SK-N-SH treated with all-trans-retinoic acid at 6 μM for 48 hours (cell line): ENCODE measurements at regions not wholly inside any gene's neighbourhood (a gene's known extent, or its start where the extent isn't known, plus 50 kb on each side); places are given as distances from the start of the nearest gene placed in this dataset.

Source experiments
- ATAC-seq: fragments of 200-7000 bp; cut with Tn5 transposase; 3 replicates; pipeline ENCODE4 v1.9.1; 2020; ENCODE audit warnings: mild to moderate bottlenecking, moderate library complexity
- ARNTL ChIP-seq: fragments of 450-650 bp; formaldehyde crosslinking; IDR thresholded peaks from 2 replicates; pipeline ENCODE4 v1.5.0; 2020; ENCODE audit warnings: low read depth, mild to moderate bottlenecking, moderate library complexity, borderline replicate concordance
- BACH2 ChIP-seq: fragments of 250-450 bp; sonication (Bioruptor Pico); IDR thresholded peaks from 2 replicates; pipeline ENCODE4 v1.9.0; 2021; ENCODE audit warnings: mild to moderate bottlenecking, borderline replicate concordance
- CREB5 ChIP-seq: fragments of 250-450 bp; sonication (Bioruptor Pico); IDR thresholded peaks from 2 replicates; pipeline ENCODE4 v1.5.1; 2020; ENCODE audit warnings: low read depth, mild to moderate bottlenecking, moderate library complexity
- CSDC2 ChIP-seq: fragments of 250-450 bp; sonication (Bioruptor Pico); IDR thresholded peaks from 2 replicates; pipeline ENCODE4 v1.5.0; 2020; ENCODE audit warnings: mild to moderate bottlenecking, moderate library complexity
- ESRRG ChIP-seq: fragments of 250-450 bp; sonication (Bioruptor Pico); IDR thresholded peaks from 2 replicates; pipeline ENCODE4 v1.6.1; 2021; ENCODE audit warnings: mild to moderate bottlenecking
- GLIS3 ChIP-seq: fragments of 250-450 bp; sonication (Bioruptor Pico); IDR thresholded peaks from 2 replicates; pipeline ENCODE4 v1.5.0; 2020; ENCODE audit warnings: mild to moderate bottlenecking, moderate library complexity
- OSR1 ChIP-seq: fragments of 250-450 bp; sonication (Bioruptor Pico); IDR thresholded peaks from 2 replicates; pipeline ENCODE4 v1.8.0; 2022; ENCODE audit warnings: moderate library complexity, mild to moderate bottlenecking, inconsistent platforms
- PATZ1 ChIP-seq: fragments of 250-450 bp; sonication (Bioruptor Pico); IDR thresholded peaks from 2 replicates; pipeline ENCODE4 v1.8.0; 2020; ENCODE audit warnings: mild to moderate bottlenecking, moderate library complexity, borderline replicate concordance
- PPARA ChIP-seq: fragments of 250-450 bp; sonication (Bioruptor Pico); IDR thresholded peaks from 2 replicates; pipeline ENCODE4 v1.5.0; 2020; ENCODE audit warnings: mild to moderate bottlenecking, borderline replicate concordance
- RARB ChIP-seq: fragments of 250-450 bp; sonication (Bioruptor Pico); IDR thresholded peaks from 2 replicates; pipeline ENCODE4 v1.8.0; 2021; ENCODE audit warnings: mild to moderate bottlenecking, moderate library complexity
- SNAI2 ChIP-seq: fragments of 250-450 bp; sonication (Bioruptor Pico); IDR thresholded peaks from 2 replicates; pipeline ENCODE4 v1.5.0; 2020; ENCODE audit warnings: mild to moderate bottlenecking, moderate library complexity
- TCF4 ChIP-seq: fragments of 250-450 bp; sonication (Bioruptor Pico); IDR thresholded peaks from 2 replicates; pipeline ENCODE4 v1.8.0; 2021; ENCODE audit warnings: mild to moderate bottlenecking, moderate library complexity, borderline replicate concordance
- TOX ChIP-seq: fragments of 250-450 bp; sonication (Bioruptor Pico); IDR thresholded peaks from 2 replicates; pipeline ENCODE4 v1.8.0; 2021; ENCODE audit warnings: mild to moderate bottlenecking, moderate library complexity, borderline replicate concordance
- ZC3H10 ChIP-seq: fragments of 250-450 bp; sonication (Bioruptor Pico); IDR thresholded peaks from 2 replicates; pipeline ENCODE4 v1.5.1; 2021; ENCODE audit warnings: mild to moderate bottlenecking, moderate library complexity
- ZFP3 ChIP-seq: fragments of 250-450 bp; sonication (Bioruptor Pico); IDR thresholded peaks from 2 replicates; pipeline ENCODE4 v1.5.0; 2020; ENCODE audit warnings: mild to moderate bottlenecking, moderate library complexity
- ZFP30 ChIP-seq: fragments of 450-650 bp; formaldehyde crosslinking; IDR thresholded peaks from 2 replicates; pipeline ENCODE4 v1.5.0; 2022; ENCODE audit warnings: mild to moderate bottlenecking, moderate library complexity
- ZNF565 ChIP-seq: fragments of 450-650 bp; formaldehyde crosslinking; conservative IDR thresholded peaks from 2 replicates; pipeline ENCODE4 v1.5.0; 2020; ENCODE audit warnings: low read depth, mild to moderate bottlenecking, moderate library complexity
- ZNF70 ChIP-seq: fragments of 450-650 bp; formaldehyde crosslinking; IDR thresholded peaks from 2 replicates; pipeline ENCODE4 v1.5.0; 2020; ENCODE audit warnings: mild to moderate bottlenecking, moderate library complexity
- TF ChIP-seq, protein P1 (sequence below): fragments of 250-450 bp; sonication (Bioruptor Pico); IDR thresholded peaks from 2 replicates; pipeline ENCODE4 v1.5.0; 2020; ENCODE audit warnings: mild to moderate bottlenecking, moderate library complexity
- TF ChIP-seq, protein P2 (sequence below): fragments of 250-450 bp; sonication (Bioruptor Pico); IDR thresholded peaks from 2 replicates; pipeline ENCODE4 v1.8.0; 2021; ENCODE audit warnings: low read depth, mild to moderate bottlenecking, moderate library complexity, borderline replicate concordance
- TF ChIP-seq, protein P3 (sequence below): fragments of 250-450 bp; sonication (Bioruptor Pico); IDR thresholded peaks from 2 replicates; pipeline ENCODE4 v1.5.1; 2021; ENCODE audit warnings: mild to moderate bottlenecking, moderate library complexity

DNA sequence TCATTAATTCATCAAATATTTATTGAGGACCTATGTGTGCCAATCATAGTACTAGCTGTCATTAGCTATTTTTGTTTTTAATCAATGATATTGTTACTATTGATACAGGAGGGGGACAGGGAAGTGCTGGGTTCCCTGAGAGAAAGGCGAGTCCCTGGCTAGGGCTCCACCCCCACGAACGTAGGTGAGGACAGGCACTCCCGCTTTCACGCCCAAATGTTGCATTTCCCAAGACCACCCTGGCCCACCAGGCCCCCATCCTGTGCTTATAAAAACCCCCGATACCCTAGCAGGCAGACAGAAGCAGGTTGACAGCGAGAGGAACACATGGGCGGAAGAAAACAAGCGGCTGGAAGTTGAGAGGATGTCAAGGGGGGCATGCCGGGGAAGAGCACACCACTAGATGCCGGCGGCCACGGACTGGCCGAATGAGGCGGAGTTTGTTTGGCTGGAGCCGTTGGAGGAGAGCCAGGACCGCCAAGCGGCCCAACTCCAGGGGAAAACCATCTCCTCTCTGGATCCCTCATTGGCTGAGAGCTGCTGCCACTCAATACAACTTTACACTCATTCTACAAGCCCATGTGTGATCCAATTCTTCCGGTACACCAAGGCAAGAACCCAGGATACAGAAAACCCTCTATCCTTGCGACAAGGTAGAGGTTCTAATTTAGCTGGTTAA, 798.7 kb upstream of the SEMA6D start:
- ATAC-seq: no peak
- TF ChIP-seq ZNF565 (CRISPR knock-in tag) (no peak), ZNF70 (no peak)

GRCh38 chr15:46921891-46922290, 795.4 kb upstream of the SEMA6D start:
- no peak for ATAC-seq
- TF ChIP-seq TCF4 (CRISPR knock-in tag) (no peak), SNAI2 (no peak), CSDC2 (CRISPR knock-in tag) (no peak)

DNA sequence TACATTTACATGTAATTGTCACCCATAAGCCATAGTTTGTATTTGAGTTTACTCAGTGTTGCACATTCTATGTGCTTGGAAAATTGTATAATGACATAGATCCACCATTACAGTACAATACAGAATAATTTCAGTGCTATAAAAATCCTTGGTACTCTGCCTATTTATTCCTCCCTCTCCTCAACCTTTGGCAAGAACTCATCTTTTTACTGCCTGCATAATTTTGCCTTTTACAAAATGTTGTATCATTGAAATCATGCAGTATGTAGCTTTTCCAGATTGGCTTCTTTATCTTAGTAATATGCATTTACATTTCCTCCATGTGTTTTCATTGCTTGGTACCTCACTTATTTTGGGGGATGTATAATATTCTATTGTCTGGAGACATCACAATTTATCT, 786.9 kb upstream of the SEMA6D start:
- ATAC-seq: no peak
- no peak for TF ChIP-seq CREB5 (CRISPR knock-in tag)
- TF ChIP-seq PPARA (CRISPR knock-in tag): no peak
- TF ChIP-seq OSR1 (CRISPR knock-in tag): no peak
- TF ChIP-seq PATZ1 (CRISPR knock-in tag): no peak
- no peak for TF ChIP-seq TCF4 (CRISPR knock-in tag)
- TF ChIP-seq RARB (CRISPR knock-in tag): no peak
- TF ChIP-seq TOX (CRISPR knock-in tag): no peak
- no peak for TF ChIP-seq ARNTL (CRISPR knock-in tag)
- TF ChIP-seq ESRRG (CRISPR knock-in tag): no peak
- no peak for TF ChIP-seq ZC3H10 (CRISPR knock-in tag)
- TF ChIP-seq ZFP30 (CRISPR knock-in tag): no peak
- no peak for TF ChIP-seq ZNF70
- no peak for TF ChIP-seq CSDC2 (CRISPR knock-in tag)
- TF ChIP-seq, all 23 proteins: peak for 0

DNA sequence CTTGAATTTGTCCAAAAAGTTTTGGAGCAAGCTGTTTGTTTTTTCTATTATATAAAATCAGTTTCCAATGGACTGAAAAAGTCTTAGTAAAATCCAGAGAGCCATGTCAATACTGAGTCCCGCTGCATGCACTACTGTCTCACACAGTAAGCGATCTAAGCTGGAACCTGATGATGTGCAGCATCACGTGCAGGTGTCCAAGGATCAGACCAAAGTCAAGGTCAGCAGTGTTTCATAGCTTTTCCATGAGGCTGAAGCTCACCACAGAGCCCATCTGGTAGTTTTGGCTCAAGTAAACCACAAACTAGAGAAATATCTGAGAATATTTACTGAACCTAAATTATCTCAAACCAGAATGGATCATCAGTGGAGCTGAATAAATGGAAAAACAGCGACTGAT, 784.0 kb upstream of the SEMA6D start:
- TF ChIP-seq ZNF565 (CRISPR knock-in tag) (no peak), ARNTL (CRISPR knock-in tag) (no peak), GLIS3 (no peak), PPARA (CRISPR knock-in tag) (no peak), ZC3H10 (CRISPR knock-in tag) (no peak), OSR1 (CRISPR knock-in tag) (no peak), CSDC2 (CRISPR knock-in tag) (no peak), TCF4 (CRISPR knock-in tag) (no peak), ZFP30 (CRISPR knock-in tag) (no peak), TOX (CRISPR knock-in tag) (no peak), SNAI2 (no peak), RARB (CRISPR knock-in tag) (no peak), ZFP3 (CRISPR knock-in tag) (no peak), ZNF70 (no peak), ESRRG (CRISPR knock-in tag) (no peak), BACH2 (CRISPR knock-in tag) (no peak), CREB5 (CRISPR knock-in tag) (no peak)
- TF ChIP-seq, protein P1, sequence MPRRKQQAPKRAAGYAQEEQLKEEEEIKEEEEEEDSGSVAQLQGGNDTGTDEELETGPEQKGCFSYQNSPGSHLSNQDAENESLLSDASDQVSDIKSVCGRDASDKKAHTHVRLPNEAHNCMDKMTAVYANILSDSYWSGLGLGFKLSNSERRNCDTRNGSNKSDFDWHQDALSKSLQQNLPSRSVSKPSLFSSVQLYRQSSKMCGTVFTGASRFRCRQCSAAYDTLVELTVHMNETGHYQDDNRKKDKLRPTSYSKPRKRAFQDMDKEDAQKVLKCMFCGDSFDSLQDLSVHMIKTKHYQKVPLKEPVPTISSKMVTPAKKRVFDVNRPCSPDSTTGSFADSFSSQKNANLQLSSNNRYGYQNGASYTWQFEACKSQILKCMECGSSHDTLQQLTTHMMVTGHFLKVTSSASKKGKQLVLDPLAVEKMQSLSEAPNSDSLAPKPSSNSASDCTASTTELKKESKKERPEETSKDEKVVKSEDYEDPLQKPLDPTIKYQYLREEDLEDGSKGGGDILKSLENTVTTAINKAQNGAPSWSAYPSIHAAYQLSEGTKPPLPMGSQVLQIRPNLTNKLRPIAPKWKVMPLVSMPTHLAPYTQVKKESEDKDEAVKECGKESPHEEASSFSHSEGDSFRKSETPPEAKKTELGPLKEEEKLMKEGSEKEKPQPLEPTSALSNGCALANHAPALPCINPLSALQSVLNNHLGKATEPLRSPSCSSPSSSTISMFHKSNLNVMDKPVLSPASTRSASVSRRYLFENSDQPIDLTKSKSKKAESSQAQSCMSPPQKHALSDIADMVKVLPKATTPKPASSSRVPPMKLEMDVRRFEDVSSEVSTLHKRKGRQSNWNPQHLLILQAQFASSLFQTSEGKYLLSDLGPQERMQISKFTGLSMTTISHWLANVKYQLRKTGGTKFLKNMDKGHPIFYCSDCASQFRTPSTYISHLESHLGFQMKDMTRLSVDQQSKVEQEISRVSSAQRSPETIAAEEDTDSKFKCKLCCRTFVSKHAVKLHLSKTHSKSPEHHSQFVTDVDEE (CRISPR knock-in tag): no peak
- TF ChIP-seq, protein P2, sequence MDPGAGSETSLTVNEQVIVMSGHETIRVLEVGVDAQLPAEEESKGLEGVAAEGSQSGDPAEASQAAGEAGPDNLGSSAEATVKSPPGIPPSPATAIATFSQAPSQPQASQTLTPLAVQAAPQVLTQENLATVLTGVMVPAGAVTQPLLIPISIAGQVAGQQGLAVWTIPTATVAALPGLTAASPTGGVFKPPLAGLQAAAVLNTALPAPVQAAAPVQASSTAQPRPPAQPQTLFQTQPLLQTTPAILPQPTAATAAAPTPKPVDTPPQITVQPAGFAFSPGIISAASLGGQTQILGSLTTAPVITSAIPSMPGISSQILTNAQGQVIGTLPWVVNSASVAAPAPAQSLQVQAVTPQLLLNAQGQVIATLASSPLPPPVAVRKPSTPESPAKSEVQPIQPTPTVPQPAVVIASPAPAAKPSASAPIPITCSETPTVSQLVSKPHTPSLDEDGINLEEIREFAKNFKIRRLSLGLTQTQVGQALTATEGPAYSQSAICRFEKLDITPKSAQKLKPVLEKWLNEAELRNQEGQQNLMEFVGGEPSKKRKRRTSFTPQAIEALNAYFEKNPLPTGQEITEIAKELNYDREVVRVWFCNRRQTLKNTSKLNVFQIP: no peak
- TF ChIP-seq, protein P3, sequence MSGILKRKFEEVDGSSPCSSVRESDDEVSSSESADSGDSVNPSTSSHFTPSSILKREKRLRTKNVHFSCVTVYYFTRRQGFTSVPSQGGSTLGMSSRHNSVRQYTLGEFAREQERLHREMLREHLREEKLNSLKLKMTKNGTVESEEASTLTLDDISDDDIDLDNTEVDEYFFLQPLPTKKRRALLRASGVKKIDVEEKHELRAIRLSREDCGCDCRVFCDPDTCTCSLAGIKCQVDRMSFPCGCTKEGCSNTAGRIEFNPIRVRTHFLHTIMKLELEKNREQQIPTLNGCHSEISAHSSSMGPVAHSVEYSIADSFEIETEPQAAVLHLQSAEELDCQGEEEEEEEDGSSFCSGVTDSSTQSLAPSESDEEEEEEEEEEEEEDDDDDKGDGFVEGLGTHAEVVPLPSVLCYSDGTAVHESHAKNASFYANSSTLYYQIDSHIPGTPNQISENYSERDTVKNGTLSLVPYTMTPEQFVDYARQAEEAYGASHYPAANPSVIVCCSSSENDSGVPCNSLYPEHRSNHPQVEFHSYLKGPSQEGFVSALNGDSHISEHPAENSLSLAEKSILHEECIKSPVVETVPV: no peak
- no peak for ATAC-seq
